Stimulated activated CD4-positive, alpha-beta T cell treated with anti-CD3 and anti-CD28 coated beads, TNF-alpha, amount 100 ng/mL, for 24 hours (primary cell): ENCODE measurements at regions not wholly inside any gene's neighbourhood (a gene's known extent, or its start where the extent isn't known, plus 50 kb on each side); places are given as distances from the start of the nearest gene placed in this dataset.
"Not testable (repeated sequence)": the region's sequence is repeated elsewhere in the genome, so short reads cannot be mapped to it uniquely, and the experiment has no call there.

ENCODE experiments used
- DNase-seq, 3 experiments: peaks; one replicate each; pipeline ENCODE4 v3.0.0-alpha.2; 2020; ENCODE audit warnings: low read depth in 3 of 3

DNA sequence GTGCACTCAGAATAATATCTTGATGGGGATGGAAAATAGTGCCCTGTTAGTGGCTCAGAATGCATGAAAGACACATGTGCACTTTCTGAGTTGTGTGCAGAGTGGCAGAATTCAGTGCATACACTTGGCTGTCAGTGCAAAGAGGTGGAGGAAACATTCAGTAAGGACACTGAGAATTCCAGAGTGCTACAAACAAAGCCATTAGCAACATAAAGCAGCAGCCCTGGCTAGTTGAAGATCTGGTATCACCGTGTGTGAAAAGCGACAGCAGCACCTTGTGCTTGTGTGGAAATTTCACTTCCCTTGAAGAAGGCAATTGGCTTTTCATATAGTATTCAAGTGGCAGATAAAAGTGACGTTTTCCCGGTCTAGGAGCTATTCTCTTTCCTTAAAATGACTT lies 810.4 kb downstream of the TRIML1 start:
- no peak for DNase-seq

DNA sequence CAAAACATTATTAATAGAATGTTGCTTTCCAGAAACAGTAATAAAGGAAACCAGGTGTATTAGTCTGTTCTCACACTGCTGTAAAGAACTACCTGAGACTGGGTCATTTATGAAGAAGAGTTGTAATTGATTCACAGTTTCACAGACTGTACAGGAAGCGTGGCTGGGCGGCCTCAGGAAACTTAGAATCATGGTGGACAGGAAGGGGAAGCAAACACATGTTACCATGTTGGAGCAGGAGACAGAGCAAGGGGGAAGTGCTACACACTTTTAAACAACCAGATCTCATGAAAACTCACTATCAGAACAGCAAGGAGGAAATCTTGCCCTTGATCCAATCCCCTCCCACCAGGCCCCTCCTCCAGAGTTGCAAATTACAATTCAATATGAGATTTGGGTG lies 815.8 kb downstream of the TRIML1 start:
- DNase-seq: no peak

DNA sequence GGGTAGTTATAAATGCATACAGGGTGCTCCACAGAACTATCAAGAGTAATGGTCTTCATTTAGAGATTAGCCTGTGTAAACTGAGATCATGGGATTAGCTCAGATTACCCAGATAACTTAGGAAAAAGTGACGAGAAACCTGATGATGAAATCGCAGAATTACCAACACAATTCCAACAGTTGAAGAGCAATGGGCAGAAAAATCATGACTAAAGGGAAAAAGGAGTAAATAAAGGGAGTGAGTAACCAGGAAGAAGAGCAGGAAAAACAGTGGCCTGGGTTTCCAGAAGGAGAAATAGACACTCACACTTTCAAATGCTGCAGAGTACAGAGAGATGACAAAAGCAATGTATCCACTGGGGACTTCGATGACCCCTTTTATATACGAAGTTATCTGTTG lies 817.3 kb downstream of the TRIML1 start:
- DNase-seq: no peak

DNA sequence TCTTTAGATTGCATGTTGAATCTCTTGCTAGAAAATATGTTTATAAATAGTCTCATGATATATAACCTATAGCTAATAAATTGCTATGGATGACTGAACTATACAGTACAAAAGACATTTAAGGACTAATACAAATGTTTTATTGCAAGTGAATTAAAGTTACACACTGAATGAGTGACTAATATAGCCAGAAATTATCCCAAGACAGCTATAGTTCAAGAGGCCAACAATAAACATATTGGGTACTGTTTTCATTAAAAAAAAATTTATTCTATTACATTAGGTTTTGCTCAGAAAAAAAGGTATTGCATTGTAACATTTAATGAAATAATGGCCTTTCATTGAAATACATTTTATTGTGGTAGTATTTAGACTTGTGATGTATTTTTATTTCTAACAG lies 819.1 kb downstream of the TRIML1 start:
- no peak for DNase-seq

DNA sequence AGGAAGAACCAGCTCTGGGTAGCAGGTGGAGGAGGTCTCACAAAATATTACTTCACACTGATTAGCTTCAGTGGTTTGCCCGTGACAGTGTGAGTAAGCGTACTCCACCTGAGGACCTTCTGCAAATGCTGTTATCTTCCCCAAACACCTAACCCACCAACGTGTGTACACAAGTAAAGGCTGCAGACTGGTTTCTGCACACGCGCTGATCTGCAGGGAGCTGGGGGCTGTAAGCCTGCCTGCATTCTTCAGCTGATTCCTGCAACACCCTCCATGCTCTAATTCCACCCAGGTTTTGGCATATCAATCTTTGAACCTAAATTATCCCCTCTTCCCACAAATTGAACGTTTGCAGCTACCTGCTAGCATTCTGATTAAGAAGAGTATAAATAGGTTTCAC lies 820.2 kb downstream of the TRIML1 start:
- no peak for DNase-seq

DNA sequence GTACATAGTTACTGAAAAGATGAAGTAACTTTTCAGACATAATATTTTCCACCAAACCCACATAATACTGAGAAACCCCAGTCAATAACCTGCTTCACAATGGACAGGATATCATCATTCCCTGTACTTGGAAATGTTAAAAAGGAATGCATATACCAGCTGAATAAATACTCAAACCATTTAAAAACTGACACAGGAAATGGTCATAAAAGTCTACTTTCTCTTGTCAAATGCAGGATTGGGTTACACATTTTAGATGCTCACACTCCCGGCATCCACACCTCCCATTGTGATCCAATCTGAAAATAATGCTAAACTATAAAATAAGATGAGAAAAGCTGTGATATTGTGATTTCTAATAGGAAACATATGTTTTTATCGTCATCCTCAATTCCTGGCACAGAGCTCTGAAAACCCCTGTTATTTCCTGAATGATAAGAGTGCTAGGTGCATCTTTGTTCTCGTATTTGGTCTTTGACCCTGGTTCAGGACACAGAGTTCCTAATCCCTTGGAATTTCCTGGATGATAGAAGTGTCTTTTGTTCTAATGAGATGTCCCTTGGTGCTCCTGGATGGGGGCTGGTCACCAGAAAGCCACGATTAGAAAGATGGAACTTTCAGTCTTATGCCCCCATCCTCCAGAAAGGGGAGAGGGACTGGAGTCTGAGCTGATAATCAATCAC lies 821.3 kb downstream of the TRIML1 start:
- DNase-seq: no peak

DNA sequence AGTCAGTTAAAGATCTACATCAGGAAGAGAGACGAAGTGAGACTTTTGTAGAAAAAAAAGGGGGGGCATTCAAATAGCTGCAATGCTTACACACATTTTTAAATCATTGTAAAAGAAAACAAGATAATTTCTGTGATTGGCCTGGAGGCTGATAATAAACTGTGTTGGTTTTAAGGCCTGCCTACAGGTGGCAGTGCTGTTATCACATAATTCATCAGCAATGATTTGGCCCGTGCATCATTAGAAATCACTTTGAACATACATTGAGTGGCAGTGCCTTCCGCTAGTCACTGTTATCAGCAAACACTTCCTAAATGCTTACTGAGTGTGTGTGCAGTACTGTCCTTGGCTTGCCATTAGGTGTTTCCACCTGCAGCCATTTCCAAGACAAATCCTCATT lies 831.9 kb downstream of the TRIML1 start:
- no peak for DNase-seq

DNA sequence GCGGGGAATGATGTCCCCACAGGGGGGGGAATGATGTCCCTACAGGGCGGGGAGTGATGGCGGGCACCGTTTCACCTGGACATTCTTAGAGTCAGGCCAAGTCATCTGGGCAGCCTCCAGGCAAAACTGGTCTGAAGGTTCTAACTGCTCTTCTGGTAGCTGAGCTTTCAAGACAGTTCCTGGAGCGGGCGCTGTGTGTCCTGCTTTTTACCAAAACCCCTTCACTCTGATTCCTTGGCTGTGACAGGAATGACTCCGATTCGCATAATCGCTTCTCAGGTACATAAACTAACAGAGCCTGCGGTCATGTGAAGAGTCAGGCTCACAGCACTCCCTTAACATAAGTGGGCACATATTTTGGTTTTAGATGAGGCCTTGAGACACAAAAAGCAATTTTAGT lies 836.0 kb downstream of the TRIML1 start:
- no peak for DNase-seq

DNA sequence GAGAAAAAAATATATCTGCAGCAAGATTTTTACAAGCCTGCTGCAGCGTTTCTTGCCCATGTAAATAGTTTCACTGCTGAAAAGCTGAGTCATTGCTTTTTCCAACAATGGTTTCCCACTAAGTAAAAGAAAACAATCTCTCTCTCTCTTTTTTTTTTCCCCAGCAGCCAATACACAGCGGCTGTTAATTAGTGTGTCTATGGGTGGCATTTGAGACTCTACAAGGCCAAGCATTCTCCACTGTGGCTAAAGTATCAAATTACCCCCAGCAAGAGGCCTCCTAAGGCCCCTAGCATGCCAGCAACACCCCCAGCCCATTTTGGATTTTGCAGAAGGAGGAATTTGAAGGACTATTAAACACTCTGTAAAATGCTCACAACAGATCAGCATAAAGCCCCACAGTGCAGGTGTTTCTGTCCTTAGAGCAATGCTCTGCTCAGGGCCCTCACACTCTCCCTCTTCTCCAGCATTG lies 837.4 kb downstream of the TRIML1 start:
- no peak for DNase-seq

DNA sequence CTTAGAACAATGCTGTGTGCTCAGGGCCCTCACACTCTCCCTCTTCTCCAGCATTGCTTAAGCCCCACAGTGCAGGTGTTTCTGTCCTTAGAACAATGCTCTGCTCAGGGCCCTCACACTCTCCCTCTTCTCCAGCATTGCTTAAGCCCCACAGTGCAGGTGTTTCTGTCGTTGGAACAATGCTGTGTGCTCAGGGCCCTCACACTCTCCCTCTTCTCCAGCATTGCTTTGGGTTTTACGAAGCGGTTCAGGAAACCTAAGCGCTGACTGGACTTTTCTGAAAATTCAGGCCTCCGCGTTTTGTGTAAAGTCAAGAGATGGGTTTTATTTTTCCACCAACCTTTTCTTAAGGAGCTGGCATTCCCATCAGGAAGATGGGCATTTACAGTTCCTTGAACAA lies 838.0 kb downstream of the TRIML1 start:
- not testable (repeated sequence) for DNase-seq

DNA sequence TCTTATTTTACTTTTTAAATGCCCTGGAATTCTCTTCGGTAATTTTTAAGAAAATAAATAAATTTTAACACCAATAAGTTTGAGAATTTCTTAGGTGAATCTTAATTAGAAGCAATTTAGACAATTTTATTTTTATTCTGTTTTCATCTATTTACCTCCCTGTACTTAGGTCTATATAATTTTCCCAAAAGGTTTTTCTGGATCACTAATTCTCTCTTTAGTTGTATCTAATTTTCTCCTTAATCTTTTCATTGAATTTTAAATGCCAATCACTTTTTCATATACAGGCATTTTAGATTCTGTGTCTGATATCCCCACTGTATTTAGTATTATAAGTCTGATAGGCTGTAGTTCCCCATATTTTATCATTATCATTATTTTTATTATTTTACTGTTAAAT lies 845.3 kb downstream of the TRIML1 start:
- no peak for DNase-seq

DNA sequence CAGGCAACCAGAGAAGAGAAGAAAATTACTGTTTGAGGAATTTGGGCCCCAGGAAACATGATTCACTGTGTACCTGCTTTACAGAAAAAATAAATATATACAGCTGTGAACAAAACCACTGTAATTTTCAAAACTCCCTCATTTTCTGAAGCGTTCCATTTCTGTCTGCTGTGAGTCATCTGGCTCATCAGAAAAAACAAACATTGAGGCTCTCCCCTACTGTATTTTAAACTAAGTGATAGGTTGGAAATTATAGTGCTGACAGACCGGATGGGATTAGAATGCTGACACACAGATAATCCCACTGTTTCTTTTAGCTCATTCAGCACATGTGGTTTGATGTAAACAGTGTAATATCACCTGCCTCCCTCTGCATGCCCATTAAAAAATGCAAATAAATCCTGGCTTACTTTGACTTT lies 847.0 kb downstream of the TRIML1 start:
- DNase-seq: no peak

DNA sequence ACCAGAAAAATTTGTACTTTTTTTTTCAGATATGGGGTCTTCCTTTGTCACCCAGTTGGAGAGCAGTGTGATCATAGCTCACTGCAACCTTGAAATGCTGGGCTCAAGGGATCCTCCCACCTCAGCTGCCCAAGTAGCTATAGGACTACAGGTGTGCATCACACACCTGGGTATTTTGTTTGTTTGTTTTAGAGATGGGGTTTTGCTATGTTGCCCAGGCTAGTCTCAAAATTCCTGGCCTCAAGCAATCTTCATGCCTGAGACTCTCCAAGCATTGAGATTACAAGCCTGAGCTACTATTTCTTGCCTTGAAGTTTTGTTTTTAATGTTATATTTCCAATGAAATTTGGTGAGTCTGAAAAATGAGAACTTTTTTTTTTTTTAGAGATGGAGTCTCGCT lies 847.8 kb downstream of the TRIML1 start:
- no peak for DNase-seq

DNA sequence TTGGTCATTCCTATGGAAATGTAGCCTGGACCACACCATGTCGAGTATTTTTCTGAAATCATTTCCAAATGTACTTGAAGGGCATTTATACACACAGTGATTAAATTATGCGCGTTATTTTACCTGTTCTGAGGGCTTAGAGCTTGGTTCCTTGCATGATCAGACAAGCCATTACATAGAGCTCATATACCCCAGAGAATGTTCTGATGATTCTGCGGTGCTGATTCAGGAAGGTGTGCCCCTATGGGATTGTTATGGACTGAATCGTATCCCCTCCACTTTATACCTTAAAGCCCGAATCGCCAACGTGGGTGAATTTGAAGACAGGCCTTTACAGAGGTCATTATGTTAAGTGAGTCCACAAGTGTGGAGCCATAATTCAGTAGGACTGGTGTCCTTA lies 848.9 kb downstream of the TRIML1 start:
- no peak for DNase-seq

DNA sequence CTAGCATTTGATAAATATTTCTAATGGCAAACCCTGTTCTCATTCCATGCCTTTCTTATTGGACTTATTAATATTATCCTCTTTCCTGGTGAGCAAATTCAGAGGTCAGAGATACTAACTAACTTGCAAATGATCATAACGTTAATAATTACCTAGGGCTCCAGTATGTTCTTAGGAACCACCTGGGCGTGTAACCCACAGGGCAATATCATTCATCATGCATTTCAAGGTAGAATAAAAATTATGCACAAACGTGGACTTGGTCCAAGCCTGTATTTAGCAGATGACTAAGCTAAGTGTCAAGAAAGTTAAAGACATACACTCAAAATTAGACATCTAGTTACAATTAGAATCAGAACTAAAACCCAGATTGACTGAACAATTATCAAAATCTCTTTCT lies 850.1 kb downstream of the TRIML1 start:
- DNase-seq: no peak

DNA sequence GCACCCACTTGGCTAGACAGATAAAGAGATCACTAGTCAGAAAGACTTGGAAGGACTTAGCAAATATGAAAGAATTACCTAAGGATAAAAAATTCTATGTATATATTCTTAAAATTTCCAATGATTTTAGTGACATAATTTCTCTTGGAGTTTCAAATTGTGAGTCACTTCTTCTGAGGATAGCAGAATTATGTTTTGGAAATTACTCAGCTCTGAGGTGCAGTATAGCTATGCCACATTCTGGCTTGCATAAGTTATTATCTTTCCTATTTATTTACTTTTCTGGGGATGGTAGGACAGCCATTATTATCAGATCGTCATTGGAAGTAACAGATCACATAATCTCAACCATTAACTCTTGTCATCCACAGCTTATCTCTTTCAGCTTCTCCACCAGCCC lies 853.5 kb downstream of the TRIML1 start:
- no peak for DNase-seq

DNA sequence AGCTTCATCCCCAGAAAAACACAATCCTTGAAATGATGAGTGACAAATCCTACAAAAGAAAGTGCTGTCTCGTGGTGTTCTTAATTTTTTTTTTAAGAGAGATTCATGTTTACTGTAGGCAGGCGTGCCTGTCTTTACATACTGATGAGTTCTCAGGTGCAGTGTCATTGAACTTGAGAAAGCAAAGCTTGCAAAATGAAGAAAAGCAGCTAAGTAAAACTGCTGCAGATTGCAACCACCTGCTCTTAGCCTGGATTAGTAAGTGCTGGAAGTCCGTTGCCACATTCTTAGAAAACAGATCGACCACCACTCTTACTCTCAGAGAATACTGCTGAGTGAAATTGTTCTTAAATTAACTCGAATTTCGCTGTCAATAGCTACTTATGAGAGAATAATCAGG lies 854.6 kb downstream of the TRIML1 start:
- no peak for DNase-seq

DNA sequence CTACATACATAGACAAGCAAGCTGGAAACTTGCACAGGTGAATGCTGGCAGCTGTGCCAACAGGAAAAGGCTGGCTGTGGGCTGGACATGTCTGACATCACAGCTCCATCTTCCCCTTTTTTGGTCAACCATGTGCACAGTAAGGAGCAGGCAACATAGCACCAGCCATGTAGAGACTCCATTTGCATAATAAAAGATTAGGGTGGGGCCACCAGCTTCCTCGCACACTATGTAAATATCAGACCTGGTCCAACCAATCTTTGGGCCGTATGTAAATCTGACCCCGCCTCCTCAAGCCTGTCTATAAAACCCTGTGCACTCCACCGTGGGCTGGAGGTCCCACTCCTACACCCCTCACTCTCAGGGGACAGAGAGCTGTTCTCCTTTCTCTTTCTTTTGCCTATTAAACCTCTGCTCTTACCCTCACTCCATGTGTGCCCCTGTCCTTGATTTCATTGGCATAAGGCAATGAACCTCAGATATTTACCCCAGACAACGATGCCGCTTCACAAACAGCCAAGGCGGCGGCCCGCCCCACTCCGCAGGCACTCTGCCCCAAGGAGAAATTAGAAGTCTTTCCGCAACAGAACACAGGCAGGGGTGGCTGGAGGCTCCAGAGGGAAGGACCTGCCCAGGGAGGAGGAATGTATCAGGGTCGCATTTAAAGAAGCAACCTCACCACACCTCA lies 862.2 kb downstream of the TRIML1 start:
- no peak for DNase-seq

DNA sequence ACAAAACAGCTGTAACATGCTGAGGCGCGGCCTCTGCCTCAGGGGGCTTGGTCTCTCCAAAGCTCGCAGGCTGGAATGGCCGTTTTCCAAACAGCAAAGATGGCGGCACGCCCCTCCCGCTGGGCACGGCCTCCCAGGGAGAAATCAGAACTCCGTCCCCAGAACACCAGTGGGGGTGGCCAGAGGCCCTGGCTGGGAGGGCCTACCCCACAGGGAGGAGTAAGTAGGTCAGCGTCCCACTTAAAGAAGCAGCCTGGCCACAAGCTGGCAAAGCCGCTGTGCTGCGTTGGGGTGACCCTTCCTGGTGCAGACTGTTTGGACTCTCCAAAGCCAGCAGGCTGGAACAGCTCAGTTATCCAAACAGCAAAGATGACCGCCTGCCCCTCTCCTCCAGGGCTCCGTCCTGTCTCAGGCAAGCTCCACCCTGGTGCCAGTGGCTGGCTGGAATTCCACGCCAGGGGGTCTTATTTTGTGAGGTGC lies 862.8 kb downstream of the TRIML1 start:
- no peak for DNase-seq

DNA sequence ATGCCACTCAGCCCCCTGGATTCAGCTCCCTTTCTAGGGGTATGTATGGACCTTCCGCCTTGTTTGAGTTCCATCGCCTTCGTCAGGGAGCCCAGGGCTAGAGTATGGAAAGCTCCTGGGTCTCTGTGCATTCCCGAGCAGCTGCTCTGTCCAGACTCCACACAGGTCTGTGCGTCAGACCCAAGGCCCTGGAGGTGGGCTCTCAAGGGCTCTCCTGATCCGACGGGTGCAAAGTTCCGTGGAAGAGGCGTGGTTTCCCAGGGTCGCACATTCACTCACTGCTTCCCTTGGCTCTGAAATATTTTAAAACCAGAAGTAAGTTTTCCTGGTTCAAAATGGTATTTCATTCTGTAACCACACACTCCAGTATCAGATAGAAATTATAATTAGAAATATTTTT lies 863.2 kb downstream of the TRIML1 start:
- DNase-seq: no peak

DNA sequence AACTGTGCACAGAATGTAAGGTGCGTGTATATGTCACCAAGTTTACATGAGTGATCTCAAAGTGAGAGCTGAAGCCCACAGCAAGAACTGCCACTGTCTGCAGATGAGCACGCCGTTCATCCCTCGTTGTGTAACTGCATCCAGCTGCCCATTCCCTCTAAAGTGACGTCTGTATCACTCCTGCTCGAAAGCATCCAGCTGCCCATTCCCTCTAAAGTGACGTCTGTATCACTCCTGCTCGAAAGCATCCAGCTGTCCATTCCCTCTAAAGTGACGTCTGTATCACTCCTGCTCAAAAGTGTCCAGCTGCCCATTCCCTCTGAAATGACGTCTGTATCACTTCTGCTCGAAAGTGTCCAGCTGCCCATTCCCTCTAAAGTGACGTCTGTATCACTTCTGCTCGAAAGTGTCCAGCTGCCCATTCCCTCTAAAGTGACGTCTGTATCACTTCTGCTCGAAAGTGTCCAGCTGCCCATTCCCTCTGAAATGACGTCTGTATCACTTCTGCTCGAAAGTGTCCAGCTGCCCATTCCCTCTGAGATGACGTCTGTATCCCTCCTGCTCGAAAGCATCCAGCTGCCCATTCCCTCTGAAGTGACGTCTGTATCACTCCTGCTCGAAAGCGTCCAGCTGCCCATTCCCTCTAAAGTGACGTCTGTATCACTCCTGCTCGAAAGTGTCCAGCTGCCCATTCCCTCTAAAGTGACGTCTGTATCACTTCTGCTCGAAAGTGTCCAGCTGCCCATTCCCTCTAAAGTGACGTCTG lies 871.4 kb downstream of the TRIML1 start:
- DNase-seq: not testable (repeated sequence)

DNA sequence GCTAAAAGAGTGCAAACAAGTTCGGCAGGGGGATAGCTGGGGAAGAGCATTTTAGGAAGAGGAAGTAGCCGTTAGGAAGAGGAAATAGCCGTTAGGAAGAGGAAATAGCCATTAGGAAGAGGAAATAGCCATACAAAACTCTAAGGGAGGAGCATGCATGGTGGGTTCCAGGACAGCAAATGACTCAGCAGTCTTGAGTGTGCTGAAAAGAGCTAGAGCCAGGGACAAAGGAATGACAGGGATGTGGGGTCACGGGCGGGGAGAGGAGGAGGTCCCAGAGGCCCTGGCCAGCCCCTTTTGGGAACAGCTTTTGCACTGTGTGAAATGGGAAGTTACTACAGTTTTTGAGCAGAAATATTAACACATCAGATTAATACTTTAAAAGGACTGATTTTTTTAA lies 882.6 kb downstream of the TRIML1 start:
- no peak for DNase-seq
